IPS-NIHi11 (cell line): ENCODE measurements at regions not wholly inside any gene's neighbourhood (a gene's known extent, or its start where the extent isn't known, plus 50 kb on each side); places are given as distances from the start of the nearest gene placed in this dataset.
"Not testable (repeated sequence)": the region's sequence is repeated elsewhere in the genome, so short reads cannot be mapped to it uniquely, and the experiment has no call there.

Source experiments
- DNase-seq: peaks from one replicate; pipeline ENCODE4 v3.0.0; 2012; ENCODE audit warnings: mixed read lengths, low spot score

DNA sequence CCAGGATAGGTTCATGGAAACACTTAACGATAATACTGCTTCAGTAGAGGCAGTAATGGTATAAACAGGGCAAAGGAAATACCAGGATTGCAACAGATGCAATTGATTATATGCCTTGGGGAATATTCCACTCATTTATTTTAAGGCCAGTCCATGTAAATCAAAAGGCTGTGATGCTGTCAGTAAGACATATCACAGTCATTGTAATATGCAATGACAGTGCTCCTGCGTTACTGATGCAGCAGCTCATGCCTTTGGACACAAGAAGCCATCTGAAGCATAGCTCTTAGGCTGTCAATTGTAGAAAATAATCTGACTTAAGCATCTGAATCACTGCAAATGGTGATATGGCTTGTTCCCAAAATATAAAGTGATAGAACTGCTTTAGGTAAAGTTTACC is 674.8 kb downstream of the TMTC2 start:
- DNase-seq, result no peak

DNA sequence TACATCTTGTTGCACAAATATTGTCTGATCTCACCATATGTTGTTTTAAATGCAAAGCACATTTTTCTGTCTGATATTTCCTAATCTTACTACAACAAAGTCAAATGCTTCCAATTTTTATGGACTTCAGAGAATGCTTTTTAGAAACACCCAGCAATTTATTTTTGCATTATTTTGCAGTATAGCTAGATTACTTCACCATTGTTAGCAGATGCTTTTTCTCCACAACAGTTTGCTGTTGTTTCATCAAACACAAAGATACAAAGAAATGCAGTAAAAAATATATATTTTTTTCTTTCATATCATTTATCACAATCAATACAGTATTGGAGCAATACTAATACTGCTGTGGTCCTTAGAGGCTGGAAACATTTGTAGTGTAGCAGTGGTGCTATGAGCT is 674.4 kb downstream of the TMTC2 start:
- no peak for DNase-seq

DNA sequence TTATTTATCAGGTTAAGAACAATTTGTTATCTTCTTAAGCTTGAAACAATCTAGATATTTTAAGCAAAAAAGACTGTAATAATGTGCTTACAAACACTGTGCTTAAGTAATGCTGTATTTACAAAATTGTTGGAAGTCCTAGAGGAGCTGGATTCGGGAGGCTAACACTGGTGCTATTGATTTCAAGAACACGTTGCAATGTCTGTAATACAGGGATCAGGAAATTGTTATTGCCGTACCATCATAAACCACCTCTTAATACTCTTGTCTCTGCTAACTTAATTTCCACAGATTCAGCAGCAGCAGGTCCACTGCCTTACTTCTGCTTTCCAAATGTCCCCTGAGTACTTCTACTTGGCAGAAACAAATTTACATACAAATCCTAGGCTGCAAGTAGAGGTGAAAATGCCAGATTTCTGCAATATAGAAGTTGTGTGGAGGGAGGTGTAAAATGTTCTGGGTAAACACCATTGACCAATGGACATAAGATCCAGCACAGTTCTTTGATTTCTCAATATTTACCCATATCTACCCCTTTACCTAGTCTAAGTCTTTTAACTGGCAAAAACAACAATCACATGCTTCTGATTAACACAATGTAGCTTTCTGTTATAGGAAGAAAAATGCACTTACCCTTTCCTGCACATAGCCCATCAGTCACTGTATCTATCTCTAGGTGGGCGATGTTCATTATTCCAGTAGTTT is 663.4 kb downstream of the TMTC2 start:
- DNase-seq, result no peak

DNA sequence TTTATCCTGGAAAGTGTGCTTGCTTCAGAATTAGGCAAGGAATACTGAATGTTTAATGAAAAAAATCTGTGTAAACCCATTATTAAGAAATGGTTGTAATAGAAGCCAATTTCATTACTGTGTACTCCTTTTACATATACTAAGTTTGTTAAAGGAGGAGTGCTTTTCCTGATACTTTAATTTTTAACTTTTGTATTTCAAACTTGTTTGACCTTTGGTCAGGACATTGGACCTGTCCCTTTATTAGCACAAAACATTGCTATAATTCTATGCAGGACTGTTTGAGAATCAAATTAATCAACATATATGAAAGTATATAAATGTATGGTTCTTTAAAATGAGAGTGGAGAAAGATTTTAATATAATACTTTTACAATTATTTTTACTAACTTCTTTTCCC is 659.6 kb downstream of the TMTC2 start:
- no peak for DNase-seq

DNA sequence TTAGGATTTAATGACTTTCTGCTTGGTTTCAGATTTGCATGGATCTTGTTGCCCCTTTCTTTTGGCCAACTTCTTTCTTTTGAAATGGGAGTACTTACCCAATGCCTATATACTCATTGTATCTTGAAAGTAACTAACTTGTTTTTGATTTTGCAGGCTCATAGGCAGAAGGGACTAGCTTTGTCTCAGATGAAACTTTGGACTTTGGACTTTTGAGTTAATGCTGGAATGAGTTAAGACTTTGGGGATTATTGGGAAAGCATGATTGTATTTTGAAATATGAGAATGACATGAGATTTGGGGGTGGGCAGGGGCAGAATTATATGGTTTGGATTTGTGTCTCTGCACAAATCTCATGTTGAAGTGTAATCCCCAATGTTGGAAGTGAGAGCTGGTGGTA is 657.1 kb downstream of the TMTC2 start:
- no peak for DNase-seq

DNA sequence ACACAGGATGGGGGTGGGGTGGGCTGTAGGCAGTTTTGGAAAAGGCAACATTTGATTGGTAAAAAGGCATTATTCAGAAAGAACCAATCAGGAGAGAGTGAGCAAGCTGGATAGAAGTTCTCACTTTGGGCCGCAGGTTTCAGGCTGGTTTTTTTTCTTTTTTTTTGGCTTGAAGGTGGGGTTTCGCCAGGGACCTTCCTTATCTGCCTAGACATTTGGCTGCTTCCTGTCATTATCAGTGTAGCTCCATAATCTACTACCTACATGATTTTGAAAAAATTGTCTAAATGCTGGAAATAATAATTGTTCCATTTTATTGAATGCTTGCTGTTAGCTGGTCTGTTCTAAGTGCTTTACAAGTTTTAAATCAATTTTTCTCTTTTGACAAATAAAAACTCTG is 649.0 kb downstream of the TMTC2 start:
- no peak for DNase-seq

DNA sequence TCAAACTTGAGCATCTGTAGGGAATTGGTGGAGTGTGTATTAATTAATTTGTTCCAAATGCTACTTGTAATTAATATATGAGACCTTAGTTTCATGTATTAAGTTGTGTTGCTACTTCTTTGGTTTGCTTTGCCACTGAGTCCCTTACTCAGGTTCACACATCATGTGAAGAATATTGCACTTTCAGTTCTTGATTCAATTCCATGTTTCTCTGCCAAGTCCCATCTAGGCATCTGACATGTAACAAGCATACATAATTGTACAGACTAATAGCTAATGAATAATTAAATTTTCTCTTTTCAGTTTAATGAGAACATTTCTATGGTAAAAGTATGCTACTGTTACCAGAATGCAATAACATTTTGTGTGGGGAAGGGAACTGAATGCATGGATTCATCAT is 640.0 kb downstream of the TMTC2 start:
- DNase-seq, result no peak

DNA sequence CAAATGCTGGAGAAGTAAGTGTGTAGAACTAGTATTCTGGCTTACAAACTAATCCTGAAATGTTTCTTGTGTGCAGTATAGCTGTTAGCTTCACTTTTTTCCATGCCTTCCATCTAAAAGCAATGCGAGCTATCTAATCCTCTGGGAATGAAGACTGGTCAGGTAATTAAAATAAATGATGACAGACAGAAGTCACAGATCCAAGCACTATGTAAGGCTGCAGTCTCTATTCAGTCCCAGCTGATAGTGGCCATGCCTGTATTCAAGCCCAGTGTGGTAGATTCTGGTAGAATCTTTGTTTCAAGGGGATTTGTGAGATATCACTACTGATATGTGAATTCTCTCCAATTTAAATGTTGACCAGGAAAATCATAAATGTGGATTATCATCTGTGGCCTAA is 637.2 kb downstream of the TMTC2 start:
- no peak for DNase-seq

DNA sequence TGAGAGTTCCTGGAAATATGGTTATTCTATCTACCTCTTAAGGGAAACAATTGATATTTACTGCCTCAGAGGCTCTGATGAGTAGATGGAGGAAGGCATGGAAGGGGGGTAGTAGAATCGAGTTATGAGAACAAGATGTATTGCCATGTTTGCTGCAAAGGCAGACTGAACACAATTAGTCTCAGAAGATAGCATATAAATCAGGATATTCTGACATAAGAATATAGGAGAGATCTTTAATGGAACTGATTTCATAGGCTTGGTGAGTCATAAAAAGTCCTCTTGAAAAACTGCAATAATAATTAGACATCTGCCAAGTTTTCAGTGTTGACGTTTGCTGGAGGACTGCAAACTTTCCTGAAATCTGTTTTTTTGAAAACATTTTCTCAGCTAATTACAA is 636.1 kb downstream of the TMTC2 start:
- no peak for DNase-seq

DNA sequence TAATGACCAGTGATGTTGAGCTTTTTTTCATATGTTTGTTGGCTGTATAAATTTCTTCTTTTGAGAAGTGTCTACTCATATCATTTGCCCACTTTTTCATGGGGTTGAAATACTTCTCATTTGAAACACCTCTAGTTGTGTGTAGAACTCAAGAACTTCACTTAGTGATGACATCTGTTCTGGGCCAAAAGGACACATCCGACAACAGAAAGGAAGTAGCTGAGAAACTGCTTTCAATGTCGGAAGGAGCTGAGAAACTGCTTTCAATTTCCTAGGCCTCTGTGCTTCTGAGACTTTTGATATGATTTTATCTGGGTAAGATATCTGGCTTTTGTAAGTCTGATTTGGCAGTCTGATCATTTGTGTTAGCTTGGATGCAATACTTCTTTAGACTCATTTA is 635.3 kb downstream of the TMTC2 start:
- no peak for DNase-seq

DNA sequence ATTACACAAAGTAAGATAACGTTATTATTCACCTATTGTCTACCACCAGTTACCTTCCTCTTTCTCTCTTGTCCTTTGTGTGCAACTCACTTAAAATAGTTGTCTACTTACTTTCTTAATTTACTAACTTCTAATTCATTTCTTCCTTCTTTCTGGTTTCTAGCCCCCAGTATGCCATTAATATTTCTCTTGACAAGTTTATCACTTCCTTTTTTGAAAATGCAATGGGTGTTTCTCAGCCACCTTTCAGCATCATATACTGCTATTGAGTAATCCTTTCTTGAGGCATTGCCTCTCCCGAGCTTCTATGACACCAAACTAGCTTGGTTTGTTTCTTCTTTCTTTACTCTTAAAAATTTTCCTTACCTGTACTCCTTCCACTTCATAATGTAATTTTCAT is 633.6 kb downstream of the TMTC2 start:
- no peak for DNase-seq

DNA sequence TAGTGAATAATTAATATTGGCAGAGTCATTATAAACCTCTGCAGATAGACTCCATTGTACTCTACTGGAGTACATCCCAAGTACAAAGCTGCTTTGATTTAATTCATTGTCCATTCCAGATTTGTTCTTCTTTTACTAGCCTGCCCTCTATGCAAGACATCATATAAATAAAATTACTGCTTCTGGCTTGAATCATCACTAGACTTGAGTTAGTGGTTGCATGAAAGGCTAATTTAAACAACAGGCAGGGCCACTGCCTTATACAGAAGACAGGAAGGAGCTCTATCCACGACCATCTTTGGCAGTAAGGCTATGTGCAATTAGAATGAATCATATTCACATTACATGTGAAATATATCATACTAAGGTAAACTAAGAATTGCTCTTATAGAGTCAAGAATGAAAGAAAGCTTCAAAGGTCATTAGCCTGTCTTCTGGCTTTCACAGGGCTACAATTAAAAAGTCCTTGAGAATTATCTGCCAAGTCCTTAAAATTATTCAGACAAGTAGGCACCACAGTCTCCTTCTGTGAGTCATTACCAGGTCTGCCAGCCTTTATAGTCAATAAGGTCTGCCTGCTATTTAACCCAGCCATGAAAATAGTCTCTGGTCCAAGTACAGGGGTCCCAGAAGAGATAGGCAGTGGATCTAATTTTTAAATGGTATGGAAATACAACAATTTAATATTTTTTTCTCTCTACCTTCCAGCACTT is 631.8 kb downstream of the TMTC2 start:
- DNase-seq, result no peak

DNA sequence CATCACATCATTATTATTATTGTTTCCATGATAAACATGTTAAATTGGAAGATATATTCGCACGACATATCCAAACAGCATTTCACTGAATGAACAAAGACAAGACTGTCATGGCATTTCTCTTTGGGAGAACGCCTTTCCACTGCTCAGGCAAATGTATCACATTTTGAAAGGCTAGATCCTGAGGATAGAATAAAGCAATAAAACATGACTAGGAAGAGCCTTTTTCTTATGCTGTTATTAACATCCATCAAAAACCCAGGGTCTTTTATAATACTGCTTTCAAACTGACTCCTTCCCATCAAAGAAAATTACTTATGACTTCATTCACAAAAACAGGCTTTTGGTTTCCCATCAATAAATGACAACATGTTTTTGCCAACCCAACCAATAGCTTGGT is 630.9 kb downstream of the TMTC2 start:
- DNase-seq, result no peak

DNA sequence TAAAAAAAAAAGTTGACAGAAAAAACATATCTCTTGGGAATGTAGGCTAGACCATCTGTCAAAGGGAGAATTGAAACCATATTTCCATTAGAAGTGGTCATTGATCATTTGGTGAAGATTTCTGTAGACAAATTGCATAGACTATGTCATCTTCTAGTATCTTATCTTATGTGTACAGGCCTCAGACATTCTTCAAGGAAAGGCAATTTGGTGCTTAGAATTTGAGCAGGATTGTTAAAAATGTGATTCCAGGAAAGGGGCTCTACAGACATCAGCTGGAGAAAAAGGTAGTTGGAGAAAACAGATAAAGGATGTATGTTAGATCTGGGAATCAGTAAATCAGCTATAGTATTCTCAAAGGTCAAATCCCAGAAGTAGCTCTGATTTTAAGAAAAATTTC is 627.1 kb downstream of the TMTC2 start:
- no peak for DNase-seq

DNA sequence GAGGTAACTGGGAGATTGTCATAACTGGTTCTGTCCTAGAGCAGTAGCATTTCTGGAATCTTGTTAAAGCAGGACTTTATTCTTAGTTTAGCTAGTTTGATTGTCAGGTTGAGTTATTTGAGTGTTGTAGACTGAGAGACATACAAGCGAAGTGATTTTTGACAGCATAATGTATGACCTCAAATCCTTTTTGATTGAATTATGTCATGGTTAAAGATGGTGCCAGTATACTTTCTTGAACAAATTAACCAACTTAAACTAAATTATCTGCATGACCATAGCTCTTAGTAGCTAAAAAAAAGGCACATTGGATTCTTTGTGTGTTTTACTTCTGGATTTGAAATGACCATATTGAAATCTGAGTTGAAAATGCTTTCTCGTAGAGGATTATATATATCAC is 626.6 kb downstream of the TMTC2 start:
- no peak for DNase-seq

DNA sequence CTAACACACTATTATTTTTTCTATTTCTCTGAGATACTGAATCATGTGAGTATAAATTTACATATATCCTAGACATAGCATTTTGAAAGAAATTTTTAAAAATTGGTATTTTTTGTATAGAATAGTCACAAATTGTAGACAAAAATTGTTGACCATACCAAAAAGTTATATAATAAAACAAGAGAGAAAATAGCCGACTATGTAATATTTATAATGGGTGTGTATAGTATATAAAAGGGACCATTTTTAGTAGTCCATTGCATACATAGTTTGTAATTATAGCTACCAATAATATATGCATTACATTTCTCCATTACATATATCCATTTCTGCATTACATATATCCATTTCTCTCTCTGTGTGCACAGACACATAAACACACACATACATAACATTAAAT is 590.2 kb downstream of the TMTC2 start:
- no peak for DNase-seq

DNA sequence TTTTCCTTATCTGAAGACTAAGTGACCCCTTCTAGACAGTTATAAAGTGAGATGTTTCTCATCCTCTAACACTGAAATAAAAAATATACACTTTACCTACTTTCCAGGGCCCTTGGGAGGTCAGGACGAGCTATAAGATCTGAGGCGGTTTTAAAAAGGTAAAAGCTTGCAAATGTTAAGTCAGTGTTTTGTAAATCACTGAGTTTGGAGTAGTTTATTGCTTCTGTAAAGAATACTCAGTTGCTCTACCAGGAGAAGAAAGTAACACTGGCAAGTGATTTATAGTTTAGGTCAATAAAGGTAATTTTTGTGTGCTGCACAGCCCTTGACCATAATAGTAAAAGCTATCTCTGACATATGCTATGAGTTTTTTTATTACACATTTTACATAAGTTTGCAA is 584.5 kb downstream of the TMTC2 start:
- DNase-seq, result no peak

DNA sequence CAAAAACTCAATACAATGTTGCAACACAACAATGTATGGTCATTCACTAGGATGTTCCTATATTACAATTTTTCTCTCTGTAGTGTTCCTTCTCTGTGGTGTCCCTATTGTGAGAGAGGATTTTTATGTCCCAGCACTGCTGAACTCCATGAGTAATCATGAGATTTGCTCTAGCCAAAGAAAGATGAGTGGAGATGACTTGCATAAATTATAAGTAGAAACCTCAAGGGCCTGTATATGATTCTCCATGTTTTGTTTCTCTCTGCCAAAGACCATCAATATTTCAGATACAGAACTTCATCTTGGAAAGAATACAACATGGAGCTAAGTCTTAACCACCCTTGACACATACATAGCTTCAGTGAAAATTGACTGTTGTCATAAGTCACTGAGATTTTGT is 579.1 kb downstream of the TMTC2 start:
- DNase-seq, result no peak

DNA sequence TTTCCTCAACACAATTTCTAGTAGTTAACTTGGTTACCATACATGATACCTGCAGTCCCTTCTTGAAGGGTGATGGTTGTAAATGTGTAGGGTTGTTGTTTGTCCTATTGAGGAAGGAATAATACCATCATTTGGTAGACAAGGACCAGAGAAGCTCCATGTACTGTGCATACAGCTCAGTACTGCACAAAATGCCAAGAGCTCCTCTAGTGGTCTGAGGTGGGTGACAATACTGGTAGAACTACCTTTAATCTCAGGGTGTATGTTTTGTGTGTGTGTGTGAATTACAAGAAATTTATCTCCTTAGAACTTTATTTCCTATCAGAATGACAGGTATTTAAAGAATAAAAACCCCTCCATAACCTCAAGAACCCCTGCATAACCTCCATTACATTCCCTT is 575.3 kb downstream of the TMTC2 start:
- DNase-seq, result no peak

DNA sequence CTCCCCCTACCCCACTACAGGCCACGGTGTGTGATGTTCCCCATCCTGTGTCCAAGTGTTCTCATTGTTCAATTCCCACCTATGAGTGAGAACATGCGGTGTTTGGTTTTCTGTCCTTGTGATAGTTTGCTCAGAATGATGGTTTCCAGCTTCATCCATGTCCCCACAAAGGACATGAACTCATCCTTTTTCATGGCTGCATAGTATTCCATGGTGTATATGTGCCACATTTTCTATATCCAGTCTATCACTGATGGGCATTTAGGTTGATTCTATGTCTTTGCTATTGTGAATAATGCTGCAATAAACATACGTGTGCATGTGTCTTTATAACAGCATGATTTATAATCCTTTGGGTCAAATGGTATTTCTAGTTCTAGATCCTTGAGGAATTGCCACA is 573.4 kb downstream of the TMTC2 start:
- DNase-seq, result not testable (repeated sequence)

DNA sequence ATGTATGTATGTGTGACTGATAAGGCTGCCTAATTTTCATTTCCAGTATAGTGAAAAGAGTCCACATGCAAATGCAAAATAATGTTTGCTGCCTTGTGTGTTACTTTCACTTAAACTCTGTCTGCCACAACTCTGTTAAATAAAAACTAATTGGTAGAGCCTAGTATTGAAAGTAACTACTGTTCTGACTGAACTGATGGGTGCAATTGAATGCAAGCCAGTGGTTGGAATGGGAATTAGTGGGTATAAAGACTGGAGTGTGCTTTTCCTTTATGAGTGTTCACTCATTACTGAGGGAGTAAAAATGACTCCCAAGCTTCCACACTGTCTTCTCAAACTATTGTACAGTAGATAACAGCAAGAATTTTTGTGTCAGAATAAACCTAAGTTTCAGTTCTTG is 571.0 kb downstream of the TMTC2 start:
- no peak for DNase-seq

DNA sequence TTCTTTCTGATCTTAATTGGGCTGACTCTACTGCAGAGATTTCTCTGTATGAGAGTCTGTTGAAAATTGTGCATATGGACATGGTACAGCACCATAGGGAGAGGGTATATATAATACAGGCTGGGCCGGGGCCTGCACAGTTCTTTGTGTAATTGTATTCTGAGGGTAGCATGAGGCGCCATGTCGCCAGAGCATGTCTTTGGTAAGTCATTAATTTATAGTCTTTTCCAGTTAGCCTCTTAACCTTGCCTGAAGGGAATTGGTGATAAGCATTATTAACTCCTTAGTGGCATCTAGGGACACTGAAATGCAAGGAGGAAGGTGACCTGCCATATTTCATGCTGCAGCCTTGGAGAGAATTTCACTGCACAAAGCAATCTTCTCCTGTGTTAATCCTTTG is 569.9 kb downstream of the TMTC2 start:
- DNase-seq, result no peak

DNA sequence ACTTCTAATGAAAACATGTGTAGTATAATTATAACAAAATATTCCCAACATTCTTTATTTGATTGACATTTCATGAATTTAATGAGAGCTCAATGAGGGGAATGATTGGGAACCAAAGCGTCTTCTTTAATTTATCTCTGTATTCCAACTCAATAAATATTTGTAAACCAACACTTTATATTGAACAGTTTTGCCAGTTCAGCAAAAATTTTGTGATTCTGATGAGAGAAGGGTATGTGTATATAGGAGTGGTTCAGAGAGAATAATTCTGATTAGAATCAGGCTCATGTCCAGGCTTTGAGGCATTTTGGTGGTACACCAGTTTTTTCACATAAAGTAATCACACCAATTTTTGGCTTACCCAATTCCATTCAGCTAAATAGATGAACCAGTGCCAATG is 564.2 kb downstream of the TMTC2 start:
- no peak for DNase-seq

DNA sequence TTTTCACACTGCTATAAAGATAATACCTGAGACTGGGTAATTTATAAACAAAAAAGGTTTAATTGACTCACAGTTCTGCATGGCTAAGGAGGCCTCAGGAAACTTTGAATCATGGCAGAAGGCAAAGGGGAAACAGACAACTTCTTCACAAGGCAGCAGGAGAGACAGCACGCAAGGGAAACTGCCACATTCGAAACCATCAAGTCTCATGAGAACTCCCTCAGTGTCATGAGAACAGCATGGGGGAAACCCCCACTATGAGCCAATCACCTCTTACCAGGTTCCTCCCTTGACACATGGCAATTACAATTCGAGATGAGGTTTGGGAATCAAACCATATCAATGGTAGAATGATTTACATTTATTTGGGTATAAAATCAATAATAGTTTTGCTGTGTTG is 558.5 kb downstream of the TMTC2 start:
- DNase-seq, result no peak
